WTC11 (cell line): ENCODE measurements at regions not wholly inside any gene's neighbourhood (a gene's known extent, or its start where the extent isn't known, plus 50 kb on each side); places are given as distances from the start of the nearest gene placed in this dataset.

Source experiments
- ATAC-seq: fragments of 200-7000 bp; cut with Tn5 transposase; 2 replicates; pipeline ENCODE4 v1.10.0; 2021; ENCODE audit warnings: mild to moderate bottlenecking, moderate library complexity
- CTCF ChIA-PET: fragments of 300-600 bp; sonication (Branson Sonifier 250); formaldehyde crosslinking; loops from one replicate; lab custom pipeline; 2021; ENCODE audit warnings: antibody characterized with exemption; lab: Charles Lee
- POLR2A ChIA-PET: fragments of 350-600 bp; sonication (Branson Sonifier 250); formaldehyde crosslinking; loops from one replicate; lab custom pipeline; 2021; ENCODE audit warnings: antibody characterized with exemption; lab: Charles Lee
- DNase-seq: peaks from one replicate; pipeline ENCODE4 v3.0.0; 2021; ENCODE audit warnings: low spot score
- H3K27ac Mint-ChIP-seq: 2 replicates; pipeline ENCODE4 v1.8.0; 2021; ENCODE audit warnings: mixed read lengths
- H3K27me3 Mint-ChIP-seq: 2 replicates; pipeline ENCODE4 v1.8.0; 2021; ENCODE audit warnings: low read depth, mild to moderate bottlenecking, moderate library complexity, mixed read lengths
- H3K36me3 Mint-ChIP-seq: 2 replicates; pipeline ENCODE4 v1.8.0; 2021; ENCODE audit warnings: mixed read lengths
- H3K4me1 Mint-ChIP-seq: 2 replicates; pipeline ENCODE4 v1.8.0; 2022; ENCODE audit warnings: mixed read lengths
- H3K4me3 Mint-ChIP-seq: 2 replicates; pipeline ENCODE4 v1.8.0; 2021; ENCODE audit warnings: mild to moderate bottlenecking, moderate library complexity, mixed read lengths
- H3K9me3 Mint-ChIP-seq: 2 replicates; pipeline ENCODE4 v1.8.0; 2021; ENCODE audit warnings: mixed read lengths
- ATF1 ChIP-seq: sonication (generic); formaldehyde crosslinking; IDR thresholded peaks from 2 replicates; pipeline ENCODE4 v1.8.1; 2023; ENCODE audit warnings: mild to moderate bottlenecking, moderate library complexity, missing genetic modification reagents
- ATF2 ChIP-seq: sonication (generic); formaldehyde crosslinking; IDR thresholded peaks from 2 replicates; pipeline ENCODE4 v1.8.1; 2022; ENCODE audit warnings: low read depth, missing genetic modification reagents, borderline replicate concordance
- CREB1 ChIP-seq: sonication (generic); formaldehyde crosslinking; IDR thresholded peaks from 2 replicates; pipeline ENCODE4 v1.8.0; 2023; ENCODE audit warnings: mild to moderate bottlenecking, missing genetic modification reagents
- CREM ChIP-seq: sonication (generic); formaldehyde crosslinking; IDR thresholded peaks from 2 replicates; pipeline ENCODE4 v1.8.1; 2022; ENCODE audit warnings: mild to moderate bottlenecking, missing genetic modification reagents, moderate library complexity
- E2F4 ChIP-seq: sonication (generic); formaldehyde crosslinking; IDR thresholded peaks from 2 replicates; pipeline ENCODE4 v1.8.1; 2022; ENCODE audit warnings: low read depth, mild to moderate bottlenecking, moderate library complexity, missing genetic modification reagents, borderline replicate concordance
- E2F5 ChIP-seq: sonication (generic); formaldehyde crosslinking; IDR thresholded peaks from 2 replicates; pipeline ENCODE4 v1.8.1; 2022; ENCODE audit warnings: mild to moderate bottlenecking, moderate library complexity, missing genetic modification reagents
- GABPB1 ChIP-seq: sonication (generic); formaldehyde crosslinking; IDR thresholded peaks from 2 replicates; pipeline ENCODE4 v1.8.1; 2023; ENCODE audit warnings: mild to moderate bottlenecking, missing genetic modification reagents
- JAZF1 ChIP-seq: fragments of 250-450 bp; sonication (Bioruptor Pico); IDR thresholded peaks from 2 replicates; pipeline ENCODE4 v1.9.0; 2021; ENCODE audit warnings: moderate library complexity, mild to moderate bottlenecking, inconsistent platforms
- MXD4 ChIP-seq: fragments of 250-450 bp; sonication (Bioruptor Pico); IDR thresholded peaks from 2 replicates; pipeline ENCODE4 v1.8.0; 2021; ENCODE audit warnings: mild to moderate bottlenecking, moderate library complexity, borderline replicate concordance
- NFE2L1 ChIP-seq: sonication (generic); formaldehyde crosslinking; IDR thresholded peaks from 2 replicates; pipeline ENCODE4 v1.8.1; 2023; ENCODE audit warnings: missing genetic modification reagents
- OVOL2 ChIP-seq: fragments of 250-450 bp; sonication (Bioruptor Pico); IDR thresholded peaks from 2 replicates; pipeline ENCODE4 v1.9.0; 2021; ENCODE audit warnings: mild to moderate bottlenecking, borderline replicate concordance
- RELA ChIP-seq: sonication (generic); formaldehyde crosslinking; IDR thresholded peaks from 2 replicates; pipeline ENCODE4 v1.8.1; 2022; ENCODE audit warnings: missing genetic modification reagents, mild to moderate bottlenecking, borderline replicate concordance
- TP53 ChIP-seq: sonication (generic); formaldehyde crosslinking; IDR thresholded peaks from 2 replicates; pipeline ENCODE4 v1.8.1; 2023; ENCODE audit warnings: mild to moderate bottlenecking, missing genetic modification reagents
- ZNF425 ChIP-seq: fragments of 250-450 bp; sonication (Bioruptor Pico); conservative IDR thresholded peaks from 2 replicates; pipeline ENCODE4 v1.9.0; 2021; ENCODE audit warnings: mild to moderate bottlenecking
- TF ChIP-seq, protein P1 (sequence below): sonication (generic); formaldehyde crosslinking; IDR thresholded peaks from 2 replicates; pipeline ENCODE4 v1.8.0; 2022; ENCODE audit warnings: mild to moderate bottlenecking, missing genetic modification reagents
- TF ChIP-seq, protein P2 (sequence below): fragments of 200-600 bp; IDR thresholded peaks from 2 replicates; pipeline ENCODE4 v1.8.0; 2022; ENCODE audit warnings: antibody characterized with exemption
- TF ChIP-seq, protein P3 (sequence below): sonication (generic); formaldehyde crosslinking; IDR thresholded peaks from 2 replicates; pipeline ENCODE4 v1.8.0; 2022; ENCODE audit warnings: mild to moderate bottlenecking, missing genetic modification reagents
- TF ChIP-seq, protein P4 (sequence below): sonication (generic); formaldehyde crosslinking; IDR thresholded peaks from 2 replicates; pipeline ENCODE4 v1.8.1; 2023; ENCODE audit warnings: mild to moderate bottlenecking, moderate library complexity, missing genetic modification reagents

GRCh38 chr3:66555214-66555844, 54.5 kb upstream of the LRIG1 start:
- ChIA-PET CTCF (interaction anchor here (2.2 kb wide), 1 partner anchor 18 kb away, joined by 5 read pairs; no protein-coding TSS in a partner anchor), POLR2A (no interaction called here)
- H3K27ac Mint-ChIP-seq: no peak overlapping the region
- peaks cover 5% of the 10 kb centered on the region for H3K27me3 Mint-ChIP-seq
- ATAC-seq: no peak
- TF ChIP-seq ZNF425 (CRISPR knock-in tag) (no peak), TP53 (CRISPR knock-in tag) (no peak), E2F4 (CRISPR knock-in tag) (no peak), RELA (CRISPR knock-in tag) (no peak), CREB1 (CRISPR knock-in tag) (no peak), E2F5 (CRISPR knock-in tag) (no peak), ATF2 (CRISPR knock-in tag) (no peak), MXD4 (CRISPR knock-in tag) (no peak), JAZF1 (no peak), GABPB1 (CRISPR knock-in tag) (no peak), CREM (no peak), NFE2L1 (CRISPR knock-in tag) (no peak), OVOL2 (CRISPR knock-in tag) (no peak), ATF1 (CRISPR knock-in tag) (no peak)
- TF ChIP-seq, protein P1, sequence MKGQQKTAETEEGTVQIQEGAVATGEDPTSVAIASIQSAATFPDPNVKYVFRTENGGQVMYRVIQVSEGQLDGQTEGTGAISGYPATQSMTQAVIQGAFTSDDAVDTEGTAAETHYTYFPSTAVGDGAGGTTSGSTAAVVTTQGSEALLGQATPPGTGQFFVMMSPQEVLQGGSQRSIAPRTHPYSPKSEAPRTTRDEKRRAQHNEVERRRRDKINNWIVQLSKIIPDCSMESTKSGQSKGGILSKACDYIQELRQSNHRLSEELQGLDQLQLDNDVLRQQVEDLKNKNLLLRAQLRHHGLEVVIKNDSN (CRISPR knock-in tag): no peak
- TF ChIP-seq, protein P2, sequence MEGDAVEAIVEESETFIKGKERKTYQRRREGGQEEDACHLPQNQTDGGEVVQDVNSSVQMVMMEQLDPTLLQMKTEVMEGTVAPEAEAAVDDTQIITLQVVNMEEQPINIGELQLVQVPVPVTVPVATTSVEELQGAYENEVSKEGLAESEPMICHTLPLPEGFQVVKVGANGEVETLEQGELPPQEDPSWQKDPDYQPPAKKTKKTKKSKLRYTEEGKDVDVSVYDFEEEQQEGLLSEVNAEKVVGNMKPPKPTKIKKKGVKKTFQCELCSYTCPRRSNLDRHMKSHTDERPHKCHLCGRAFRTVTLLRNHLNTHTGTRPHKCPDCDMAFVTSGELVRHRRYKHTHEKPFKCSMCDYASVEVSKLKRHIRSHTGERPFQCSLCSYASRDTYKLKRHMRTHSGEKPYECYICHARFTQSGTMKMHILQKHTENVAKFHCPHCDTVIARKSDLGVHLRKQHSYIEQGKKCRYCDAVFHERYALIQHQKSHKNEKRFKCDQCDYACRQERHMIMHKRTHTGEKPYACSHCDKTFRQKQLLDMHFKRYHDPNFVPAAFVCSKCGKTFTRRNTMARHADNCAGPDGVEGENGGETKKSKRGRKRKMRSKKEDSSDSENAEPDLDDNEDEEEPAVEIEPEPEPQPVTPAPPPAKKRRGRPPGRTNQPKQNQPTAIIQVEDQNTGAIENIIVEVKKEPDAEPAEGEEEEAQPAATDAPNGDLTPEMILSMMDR: no peak
- TF ChIP-seq, protein P3, sequence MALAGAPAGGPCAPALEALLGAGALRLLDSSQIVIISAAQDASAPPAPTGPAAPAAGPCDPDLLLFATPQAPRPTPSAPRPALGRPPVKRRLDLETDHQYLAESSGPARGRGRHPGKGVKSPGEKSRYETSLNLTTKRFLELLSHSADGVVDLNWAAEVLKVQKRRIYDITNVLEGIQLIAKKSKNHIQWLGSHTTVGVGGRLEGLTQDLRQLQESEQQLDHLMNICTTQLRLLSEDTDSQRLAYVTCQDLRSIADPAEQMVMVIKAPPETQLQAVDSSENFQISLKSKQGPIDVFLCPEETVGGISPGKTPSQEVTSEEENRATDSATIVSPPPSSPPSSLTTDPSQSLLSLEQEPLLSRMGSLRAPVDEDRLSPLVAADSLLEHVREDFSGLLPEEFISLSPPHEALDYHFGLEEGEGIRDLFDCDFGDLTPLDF (CRISPR knock-in tag): no peak
- TF ChIP-seq, protein P4, sequence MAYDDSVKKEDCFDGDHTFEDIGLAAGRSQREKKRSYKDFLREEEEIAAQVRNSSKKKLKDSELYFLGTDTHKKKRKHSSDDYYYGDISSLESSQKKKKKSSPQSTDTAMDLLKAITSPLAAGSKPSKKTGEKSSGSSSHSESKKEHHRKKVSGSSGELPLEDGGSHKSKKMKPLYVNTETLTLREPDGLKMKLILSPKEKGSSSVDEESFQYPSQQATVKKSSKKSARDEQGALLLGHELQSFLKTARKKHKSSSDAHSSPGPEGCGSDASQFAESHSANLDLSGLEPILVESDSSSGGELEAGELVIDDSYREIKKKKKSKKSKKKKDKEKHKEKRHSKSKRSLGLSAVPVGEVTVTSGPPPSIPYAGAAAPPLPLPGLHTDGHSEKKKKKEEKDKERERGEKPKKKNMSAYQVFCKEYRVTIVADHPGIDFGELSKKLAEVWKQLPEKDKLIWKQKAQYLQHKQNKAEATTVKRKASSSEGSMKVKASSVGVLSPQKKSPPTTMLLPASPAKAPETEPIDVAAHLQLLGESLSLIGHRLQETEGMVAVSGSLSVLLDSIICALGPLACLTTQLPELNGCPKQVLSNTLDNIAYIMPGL (CRISPR knock-in tag): no peak
- peaks cover 19% of the 10 kb centered on the region for H3K36me3 Mint-ChIP-seq
- H3K4me3 Mint-ChIP-seq: no peak overlapping the region
- H3K9me3 Mint-ChIP-seq: peaks cover 21% of the 10 kb centered on the region
- H3K4me1 Mint-ChIP-seq: peaks cover 31% of the 10 kb centered on the region
- no peak for DNase-seq
